MM.1S (cell line): ENCODE measurements at regions not wholly inside any gene's neighbourhood (a gene's known extent, or its start where the extent isn't known, plus 50 kb on each side); places are given as distances from the start of the nearest gene placed in this dataset.

Source experiments
- EZH2phosphoT487 ChIP-seq: fragments of 300-600 bp; sonication (generic); IDR thresholded peaks from 2 replicates; pipeline ENCODE4 v1.6.1; 2018; ENCODE audit warnings: antibody characterized with exemption, low read length
- TF ChIP-seq, protein P1 (sequence below): fragments of 300-600 bp; sonication (generic); IDR thresholded peaks from 2 replicates; pipeline ENCODE4 v1.5.1; 2016; ENCODE audit warnings: antibody characterized with exemption, low read length, mixed read lengths

DNA sequence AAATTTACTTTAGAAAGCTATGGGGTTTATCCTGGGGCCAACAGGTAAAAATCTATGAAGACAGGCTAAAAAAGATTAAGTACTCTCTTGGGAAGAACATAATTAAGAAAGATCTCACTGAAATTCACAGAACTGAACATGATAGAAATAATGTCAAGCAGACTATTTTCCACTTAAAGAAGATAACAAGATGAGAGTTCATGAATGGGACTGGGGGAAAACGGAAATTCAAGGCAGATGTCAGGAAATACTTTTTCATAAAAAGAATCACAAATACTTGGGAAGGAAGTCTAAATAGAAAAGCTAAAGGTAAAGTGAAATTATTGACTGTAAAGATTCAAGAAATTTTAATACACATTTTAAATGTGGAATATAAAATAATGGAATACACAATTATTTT is 737.6 kb downstream of the EPHA3 start:
- TF ChIP-seq, protein P1, sequence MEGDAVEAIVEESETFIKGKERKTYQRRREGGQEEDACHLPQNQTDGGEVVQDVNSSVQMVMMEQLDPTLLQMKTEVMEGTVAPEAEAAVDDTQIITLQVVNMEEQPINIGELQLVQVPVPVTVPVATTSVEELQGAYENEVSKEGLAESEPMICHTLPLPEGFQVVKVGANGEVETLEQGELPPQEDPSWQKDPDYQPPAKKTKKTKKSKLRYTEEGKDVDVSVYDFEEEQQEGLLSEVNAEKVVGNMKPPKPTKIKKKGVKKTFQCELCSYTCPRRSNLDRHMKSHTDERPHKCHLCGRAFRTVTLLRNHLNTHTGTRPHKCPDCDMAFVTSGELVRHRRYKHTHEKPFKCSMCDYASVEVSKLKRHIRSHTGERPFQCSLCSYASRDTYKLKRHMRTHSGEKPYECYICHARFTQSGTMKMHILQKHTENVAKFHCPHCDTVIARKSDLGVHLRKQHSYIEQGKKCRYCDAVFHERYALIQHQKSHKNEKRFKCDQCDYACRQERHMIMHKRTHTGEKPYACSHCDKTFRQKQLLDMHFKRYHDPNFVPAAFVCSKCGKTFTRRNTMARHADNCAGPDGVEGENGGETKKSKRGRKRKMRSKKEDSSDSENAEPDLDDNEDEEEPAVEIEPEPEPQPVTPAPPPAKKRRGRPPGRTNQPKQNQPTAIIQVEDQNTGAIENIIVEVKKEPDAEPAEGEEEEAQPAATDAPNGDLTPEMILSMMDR = no peak
- TF ChIP-seq EZH2phosphoT487 = no peak
